HepG2 (cell line): ENCODE measurements at regions not wholly inside any gene's neighbourhood (a gene's known extent, or its start where the extent isn't known, plus 50 kb on each side); places are given as distances from the start of the nearest gene placed in this dataset.

ENCODE experiments used
- ATAC-seq: fragments of 200-7000 bp; cut with Tn5 transposase; 3 replicates; pipeline ENCODE4 v1.9.1; 2020; ENCODE audit warnings: mild to moderate bottlenecking, moderate library complexity
- BruUV-seq: library from RNA; stranded (reverse); fragments of 400-500 nt; replicated peaks from 2 replicates; lab custom pipeline; 2021; lab: Mats Ljungman, UMichigan
- CTCF ChIA-PET: fragments of 300-600 bp; formaldehyde crosslinking; extraction: SDS; loops from one replicate; lab custom pipeline; 2021; ENCODE audit warnings: low total read pairs, inconsistent platforms, low intra/inter-chr PET ratio; lab: Yijun Ruan, JAX
- POLR2A ChIA-PET: fragments of 350-600 bp; sonication (Branson Sonifier 250); formaldehyde crosslinking; loops from one replicate; lab custom pipeline; 2020; ENCODE audit warnings: antibody characterized with exemption, inconsistent platforms; lab: Yijun Ruan, JAX
- DNase-seq: peaks from one replicate; pipeline ENCODE4 v3.0.0-alpha.2; 2015; ENCODE audit warnings: low spot score
- FAIRE-seq: peaks from 3 replicates; lab custom pipeline; 2011; peaks lifted over from hg19 to GRCh38; lab: Jason Lieb, UNC
- H2AFZ ChIP-seq: one replicate; pipeline ENCODE4 v1.6.1; 2011; ENCODE audit warnings: low read length, inconsistent platforms
- H3K27ac ChIP-seq: fragments of 300-600 bp; 3 replicates; pipeline ENCODE4 v1.8.0; 2011; ENCODE audit warnings: mixed run types, mild to moderate bottlenecking, mixed read lengths, low read length, inconsistent platforms; ENCODE audit not compliant: insufficient read depth; ENCODE audit errors: extremely low read length
- H3K27me3 ChIP-seq, 2 experiments: fragments of 200-600 bp in 1 of 2; 2 replicates in 1 of 2; 3 replicates in 1 of 2; pipeline versions ENCODE4 v1.6.0 to v1.8.0; 2011; ENCODE audit warnings: low read length in 2 of 2, mild to moderate bottlenecking in 2 of 2, moderate library complexity in 2 of 2, inconsistent platforms in 1 of 2; ENCODE audit not compliant: insufficient read depth in 2 of 2, control insufficient read depth in 1 of 2
- H3K36me3 ChIP-seq, 2 experiments: fragments of 200-600 bp in 1 of 2; replicated peaks in 1 of 2; 2 replicates in 1 of 2; 3 replicates in 1 of 2; pipeline versions ENCODE4 v1.5.1 to v1.8.0; 2011; ENCODE audit warnings: low read length in 2 of 2, inconsistent platforms in 1 of 2; ENCODE audit not compliant: insufficient read depth in 2 of 2, control insufficient read depth in 1 of 2
- H3K4me1 ChIP-seq: 2 replicates; pipeline ENCODE4 v1.5.1; 2012; ENCODE audit warnings: low read length, inconsistent platforms; ENCODE audit not compliant: insufficient read depth
- H3K4me2 ChIP-seq: 2 replicates; pipeline ENCODE4 v1.6.0; 2011; ENCODE audit warnings: low read depth, low read length, inconsistent platforms
- H3K4me3 ChIP-seq, 3 experiments: fragments of 200-600 bp in 1 of 3; sonication (generic), shearing (Covaris generic) in 1 of 3; replicated peaks in 1 of 3; 2 replicates each; pipeline ENCODE4 v1.5.1; 2011 to 2016; ENCODE audit warnings: low read length in 3 of 3, inconsistent platforms in 2 of 3, low read depth in 2 of 3, mild to moderate bottlenecking in 2 of 3, control low read depth in 1 of 3, mixed read lengths in 1 of 3; ENCODE audit not compliant: insufficient read depth in 1 of 3
- H3K79me2 ChIP-seq: one replicate; pipeline ENCODE4 v1.6.1; 2011; ENCODE audit warnings: low read length, inconsistent platforms; ENCODE audit not compliant: insufficient read depth
- H3K9ac ChIP-seq: 2 replicates; pipeline ENCODE4 v1.6.0; 2011; ENCODE audit warnings: mild to moderate bottlenecking, low read depth, low read length, inconsistent platforms; ENCODE audit not compliant: insufficient read depth
- H3K9me3 ChIP-seq: 2 replicates; pipeline ENCODE4 v1.5.1; 2012; ENCODE audit warnings: mild to moderate bottlenecking, low read length
- H4K20me1 ChIP-seq: 2 replicates; pipeline ENCODE4 v1.6.0; 2011; ENCODE audit warnings: inconsistent platforms, mild to moderate bottlenecking, low read length, moderate library complexity; ENCODE audit not compliant: insufficient read depth
- ATF1 ChIP-seq: IDR thresholded peaks from 2 replicates; pipeline ENCODE4 v1.6.1; 2016; ENCODE audit warnings: mild to moderate bottlenecking, control low read depth
- HNRNPL ChIP-seq: fragments of 200-400 bp; formaldehyde crosslinking; IDR thresholded peaks from 2 replicates; pipeline ENCODE4 v1.6.1; 2017; ENCODE audit warnings: mild to moderate bottlenecking, low read depth, low read length
- HNRNPLL ChIP-seq: fragments of 200-400 bp; formaldehyde crosslinking; IDR thresholded peaks from 2 replicates; pipeline ENCODE4 v1.6.1; 2017; ENCODE audit warnings: mild to moderate bottlenecking, low read depth, low read length; ENCODE audit not compliant: poor library complexity, severe bottlenecking
- NFATC3 ChIP-seq: sonication (generic); formaldehyde crosslinking; IDR thresholded peaks from 2 replicates; pipeline ENCODE4 v1.5.1; 2020; ENCODE audit warnings: mild to moderate bottlenecking, missing genetic modification reagents
- RBAK ChIP-seq: sonication (generic); formaldehyde crosslinking; IDR thresholded peaks from 2 replicates; pipeline ENCODE4 v1.5.1; 2020; ENCODE audit warnings: mild to moderate bottlenecking, missing genetic modification reagents
- SALL1 ChIP-seq: sonication (generic); formaldehyde crosslinking; IDR thresholded peaks from 2 replicates; pipeline ENCODE4 v1.8.0; 2022; ENCODE audit warnings: mild to moderate bottlenecking, missing genetic modification reagents
- STAT5B ChIP-seq: sonication (generic); formaldehyde crosslinking; IDR thresholded peaks from 2 replicates; pipeline ENCODE4 v1.4.0; 2020; ENCODE audit warnings: missing genetic modification reagents
- USF2 ChIP-seq, 2 experiments: sonication (generic) in 1 of 2; formaldehyde crosslinking in 1 of 2; IDR thresholded peaks; 2 replicates each; pipeline versions ENCODE4 v1.5.1 to v1.6.1; 2011 to 2020; ENCODE audit warnings: borderline replicate concordance in 1 of 2, low read depth in 1 of 2, low read length in 1 of 2, mild to moderate bottlenecking in 1 of 2, missing genetic modification reagents in 1 of 2, moderate library complexity in 1 of 2
- ZBTB38 ChIP-seq: sonication (generic); formaldehyde crosslinking; IDR thresholded peaks from 2 replicates; pipeline ENCODE4 v1.5.1; 2020; ENCODE audit warnings: mild to moderate bottlenecking, missing genetic modification reagents
- ZFP36 ChIP-seq: fragments of 150-350 bp; IDR thresholded peaks from 2 replicates; pipeline ENCODE4 v1.6.1; 2018; ENCODE audit warnings: borderline replicate concordance, low read length, low read depth; ENCODE audit not compliant: partially characterized antibody
- ZIK1 ChIP-seq: sonication (generic); formaldehyde crosslinking; IDR thresholded peaks from 2 replicates; pipeline ENCODE4 v1.5.0; 2020; ENCODE audit warnings: mild to moderate bottlenecking, low read depth, missing genetic modification reagents, borderline replicate concordance
- ZNF296 ChIP-seq: sonication (generic); formaldehyde crosslinking; conservative IDR thresholded peaks from 2 replicates; pipeline ENCODE4 v1.5.0; 2020; ENCODE audit warnings: mild to moderate bottlenecking, missing genetic modification reagents
- ZNF510 ChIP-seq: sonication (generic); formaldehyde crosslinking; IDR thresholded peaks from 2 replicates; pipeline ENCODE4 v1.4.0; 2020; ENCODE audit warnings: low read depth, mild to moderate bottlenecking, missing genetic modification reagents
- ZNF558 ChIP-seq: sonication (generic); formaldehyde crosslinking; IDR thresholded peaks from 2 replicates; pipeline ENCODE4 v1.9.0; 2022; ENCODE audit warnings: mild to moderate bottlenecking, missing genetic modification reagents, borderline replicate concordance
- ZNF777 ChIP-seq: sonication (generic); formaldehyde crosslinking; IDR thresholded peaks from 2 replicates; pipeline ENCODE4 v1.4.0; 2020; ENCODE audit warnings: missing genetic modification reagents
- ZNF850 ChIP-seq: sonication (generic); formaldehyde crosslinking; conservative IDR thresholded peaks from 2 replicates; pipeline ENCODE4 v1.9.0; 2021; ENCODE audit warnings: mild to moderate bottlenecking, missing genetic modification reagents
- ZSCAN12 ChIP-seq: sonication (generic); formaldehyde crosslinking; IDR thresholded peaks from 2 replicates; pipeline ENCODE4 v1.9.0; 2021; ENCODE audit warnings: mild to moderate bottlenecking, missing genetic modification reagents
- WGBS: methylation state at CpG from one replicate; pipeline ENCODE4 v1.1.6; 2017; ENCODE audit warnings: low lambda C conversion rate; 5-methylcytosine and 5-hydroxymethylcytosine counted together
- in situ Hi-C: cut with HindIII; loops from 2 replicates; pipeline ENCODE4 v1.10.0; 2017; ENCODE audit warnings: low pct_unique_long_range_greater_than_20kb; ENCODE audit not compliant: extremely low pct_ligation_motif_present
- intact Hi-C: fragments of 100-400 bp; cut with micrococcal nuclease; formaldehyde crosslinking; loops from one replicate; pipeline ENCODE4 v1.10.0; 2022; ENCODE audit not compliant: unreplicated experiment

GRCh38 chrX:9401051-9401450, 63.8 kb upstream of the TBL1X start:
- no peak overlapping the region for H3K27ac ChIP-seq
- H3K36me3 ChIP-seq = no peaks in the 10 kb centered on the region
- H3K4me1 ChIP-seq = peaks cover 14% of the 10 kb centered on the region
- H3K27me3 ChIP-seq = no peaks in the 10 kb centered on the region
- no peak overlapping the region for H3K4me3 ChIP-seq
- ChIA-PET POLR2A (no interaction called here), CTCF (no interaction called here)
- H3K9ac ChIP-seq = no peak overlapping the region
- intact Hi-C loops (no loop called here), in situ Hi-C loops (no loop called here)
- FAIRE-seq (no peak), DNase-seq (no peak), ATAC-seq (no peak)
- no peak for TF ChIP-seq ZNF777 (CRISPR knock-in tag)
- no peak for TF ChIP-seq ATF1 (CRISPR knock-in tag)
- no peak for TF ChIP-seq HNRNPL
- TF ChIP-seq ZNF558 = no peak
- TF ChIP-seq USF2 (IDR thresholded peaks at IDR 0.05; ENCODE audit: low read depth, low read length) = no peak
- no peak for TF ChIP-seq USF2 (CRISPR knock-in tag; IDR thresholded peaks at IDR 0.05; ENCODE audit: borderline replicate concordance)
- TF ChIP-seq ZNF850 (CRISPR knock-in tag) = no peak
- no peak for TF ChIP-seq HNRNPLL
- TF ChIP-seq ZSCAN12 (CRISPR knock-in tag) = no peak
- TF ChIP-seq ZBTB38 = no peak
- no peak for TF ChIP-seq ZNF510
- TF ChIP-seq RBAK (CRISPR knock-in tag) = no peak
- no peak for TF ChIP-seq ZNF296 (CRISPR knock-in tag)
- TF ChIP-seq SALL1 (CRISPR knock-in tag) = no peak
- no peak for TF ChIP-seq NFATC3
- no peak for TF ChIP-seq ZIK1 (CRISPR knock-in tag)
- no peak for TF ChIP-seq ZFP36
- TF ChIP-seq STAT5B (CRISPR knock-in tag) = no peak
- WGBS = 45% methylated on average over 5 of the region's 6 CpGs
- H4K20me1 ChIP-seq = no peaks in the 10 kb centered on the region
- H3K79me2 ChIP-seq = no peaks in the 10 kb centered on the region
- H2AFZ ChIP-seq = no peak overlapping the region
- H3K4me2 ChIP-seq = no peak overlapping the region
- no peaks in the 10 kb centered on the region for H3K9me3 ChIP-seq
- BruUV-seq = no TSS peak
